IMR-90 (cell line): ENCODE measurements at regions not wholly inside any gene's neighbourhood (a gene's known extent, or its start where the extent isn't known, plus 50 kb on each side); places are given as distances from the start of the nearest gene placed in this dataset.

Experiments used
- ATAC-seq: fragments of 200-7000 bp; cut with Tn5 transposase; 2 replicates; pipeline ENCODE4 v1.9.1; 2020; ENCODE audit warnings: low read depth, mild to moderate bottlenecking, moderate library complexity
- BruUV-seq: library from RNA; stranded (reverse); fragments of 400-500 nt; replicated peaks from 2 replicates; lab custom pipeline; 2021; lab: Mats Ljungman, UMichigan
- CTCF ChIA-PET: fragments of 300-600 bp; formaldehyde crosslinking; extraction: SDS; loops from one replicate; lab custom pipeline; 2021; ENCODE audit warnings: antibody characterized with exemption; lab: Yijun Ruan, JAX
- POLR2A ChIA-PET: fragments of 300-600 bp; sonication (Branson Sonifier 250); formaldehyde crosslinking; loops from one replicate; lab custom pipeline; 2022; ENCODE audit warnings: antibody characterized with exemption; ENCODE audit not compliant: unreplicated experiment; lab: Charles Lee
- DNase-seq: peaks from one replicate; pipeline ENCODE4 v3.0.0; 2013
- H2AFZ ChIP-seq: replicated peaks from 2 replicates; pipeline ENCODE3; 2013; ENCODE audit warnings: low read length, mild to moderate bottlenecking; ENCODE audit not compliant: poor library complexity
- H2AK5ac ChIP-seq: 2 replicates; pipeline ENCODE4 v1.6.1; 2013; ENCODE audit warnings: low read depth, low read length, inconsistent platforms
- H2AK9ac ChIP-seq: replicated peaks from 2 replicates; pipeline ENCODE3; 2013; ENCODE audit warnings: mild to moderate bottlenecking, low read depth, low read length, moderate library complexity; ENCODE audit not compliant: poor library complexity
- H2BK120ac ChIP-seq: 2 replicates; pipeline ENCODE4 v1.6.1; 2013; ENCODE audit warnings: low read depth, low read length, inconsistent platforms
- H2BK15ac ChIP-seq: 3 replicates; pipeline ENCODE4 v1.6.1; 2013; ENCODE audit warnings: low read depth, low read length, inconsistent platforms
- H2BK20ac ChIP-seq: 2 replicates; pipeline ENCODE4 v1.6.1; 2013; ENCODE audit warnings: low read depth, mild to moderate bottlenecking, inconsistent platforms, low read length, moderate library complexity
- H2BK5ac ChIP-seq: 2 replicates; pipeline ENCODE4 v1.6.1; 2013; ENCODE audit warnings: mild to moderate bottlenecking, low read depth, low read length, inconsistent platforms; ENCODE audit not compliant: poor library complexity, severe bottlenecking
- H3K14ac ChIP-seq: replicated peaks from 2 replicates; pipeline ENCODE4 v1.6.1; 2013; ENCODE audit warnings: low read depth, low read length, inconsistent platforms
- H3K18ac ChIP-seq: 2 replicates; pipeline ENCODE4 v1.6.1; 2013; ENCODE audit warnings: low read depth, low read length, control low read depth
- H3K23ac ChIP-seq: 2 replicates; pipeline ENCODE4 v1.6.1; 2013; ENCODE audit warnings: low read depth, low read length, inconsistent platforms
- H3K27ac ChIP-seq: 2 replicates; pipeline ENCODE4 v1.5.1; 2013; ENCODE audit warnings: mild to moderate bottlenecking, control low read depth, low read length; ENCODE audit not compliant: insufficient read depth
- H3K27me3 ChIP-seq: 2 replicates; pipeline ENCODE4 v1.6.1; 2013; ENCODE audit warnings: low read length; ENCODE audit not compliant: control insufficient read depth, insufficient read depth
- H3K36me3 ChIP-seq: 2 replicates; pipeline ENCODE4 v1.6.1; 2013; ENCODE audit warnings: low read length, mixed read lengths; ENCODE audit not compliant: control insufficient read depth, insufficient read depth
- H3K4ac ChIP-seq: 2 replicates; pipeline ENCODE4 v1.6.1; 2013; ENCODE audit warnings: low read depth, low read length, inconsistent platforms
- H3K4me1 ChIP-seq: 2 replicates; pipeline ENCODE4 v1.6.1; 2013; ENCODE audit warnings: low read length, mixed read lengths; ENCODE audit not compliant: control insufficient read depth, insufficient read depth
- H3K4me2 ChIP-seq: 2 replicates; pipeline ENCODE4 v1.6.1; 2013; ENCODE audit warnings: low read depth, mild to moderate bottlenecking, control low read depth, low read length, moderate library complexity
- H3K4me3 ChIP-seq: 2 replicates; pipeline ENCODE4 v1.5.1; 2013; ENCODE audit warnings: low read depth, mild to moderate bottlenecking, control low read depth, low read length, moderate library complexity; ENCODE audit not compliant: insufficient read depth
- H3K56ac ChIP-seq: 2 replicates; pipeline ENCODE4 v1.6.1; 2013; ENCODE audit warnings: low read length, inconsistent platforms; ENCODE audit not compliant: insufficient read depth; ENCODE audit errors: extremely low read depth
- H3K79me1 ChIP-seq, 2 experiments: 2 replicates each; pipeline ENCODE4 v1.6.1; 2013; ENCODE audit warnings: low read length in 2 of 2, inconsistent platforms in 1 of 2, low read depth in 1 of 2
- H3K9ac ChIP-seq: 2 replicates; pipeline ENCODE4 v1.6.1; 2013; ENCODE audit warnings: low read depth, low read length, control low read depth
- H3K9me1 ChIP-seq: 2 replicates; pipeline ENCODE4 v1.6.1; 2013; ENCODE audit warnings: low read length, inconsistent platforms; ENCODE audit not compliant: insufficient read depth
- H3K9me3 ChIP-seq: 2 replicates; pipeline ENCODE4 v1.6.1; 2013; ENCODE audit warnings: low read length; ENCODE audit not compliant: control insufficient read depth, insufficient read depth
- H4K20me1 ChIP-seq: 2 replicates; pipeline ENCODE4 v1.6.1; 2013; ENCODE audit warnings: low read length, inconsistent platforms; ENCODE audit not compliant: insufficient read depth
- H4K5ac ChIP-seq: 2 replicates; pipeline ENCODE4 v1.6.1; 2013; ENCODE audit warnings: mild to moderate bottlenecking, low read depth, low read length, control low read depth
- H4K8ac ChIP-seq, 2 experiments: 2 replicates each; pipeline ENCODE4 v1.6.1; 2013; ENCODE audit warnings: low read depth in 2 of 2, low read length in 2 of 2, control low read depth in 1 of 2, inconsistent platforms in 1 of 2
- H4K91ac ChIP-seq: 2 replicates; pipeline ENCODE4 v1.6.1; 2013; ENCODE audit warnings: low read depth, low read length, inconsistent platforms; ENCODE audit not compliant: insufficient read depth
- BHLHE40 ChIP-seq: fragments of 150-350 bp; IDR thresholded peaks from 2 replicates; pipeline ENCODE4 v1.6.1; 2016; ENCODE audit warnings: mild to moderate bottlenecking, low read depth, low read length
- CEBPB ChIP-seq: IDR thresholded peaks from 2 replicates; pipeline ENCODE4 v1.6.1; 2012; ENCODE audit warnings: low read depth, low read length, improper control_type of control experiment
- CHD1 ChIP-seq: IDR thresholded peaks from 2 replicates; pipeline ENCODE4 v1.6.1; 2012; ENCODE audit warnings: low read depth, low read length, improper control_type of control experiment
- FOS ChIP-seq: fragments of 150-350 bp; IDR thresholded peaks from 2 replicates; pipeline ENCODE4 v1.6.1; 2016; ENCODE audit warnings: low read depth, low read length
- MAFK ChIP-seq: IDR thresholded peaks from 2 replicates; pipeline ENCODE4 v1.6.1; 2012; ENCODE audit warnings: low read depth, low read length, improper control_type of control experiment
- MAZ ChIP-seq: IDR thresholded peaks from 2 replicates; pipeline ENCODE4 v1.6.1; 2012; ENCODE audit warnings: low read depth, mild to moderate bottlenecking, low read length, improper control_type of control experiment, moderate library complexity, borderline replicate concordance
- MXI1 ChIP-seq: IDR thresholded peaks from 2 replicates; pipeline ENCODE4 v1.6.1; 2012; ENCODE audit warnings: low read depth, mild to moderate bottlenecking, low read length, moderate library complexity, borderline replicate concordance
- NFE2L2 ChIP-seq: fragments of 150-350 bp; IDR thresholded peaks from 2 replicates; pipeline ENCODE4 v1.6.1; 2016; ENCODE audit warnings: low read depth, mild to moderate bottlenecking, low read length
- POLR2A ChIP-seq: IDR thresholded peaks from 2 replicates; pipeline ENCODE4 v1.6.1; 2012; ENCODE audit warnings: mild to moderate bottlenecking, low read depth, low read length
- RAD21 ChIP-seq: IDR thresholded peaks from 2 replicates; pipeline ENCODE4 v1.6.1; 2012; ENCODE audit warnings: low read length, improper control_type of control experiment
- RCOR1 ChIP-seq: IDR thresholded peaks from 2 replicates; pipeline ENCODE4 v1.6.1; 2012; ENCODE audit warnings: mild to moderate bottlenecking, low read length, improper control_type of control experiment; ENCODE audit not compliant: insufficient replicate concordance
- RFX5 ChIP-seq: IDR thresholded peaks from 2 replicates; pipeline ENCODE4 v1.8.0; 2012; ENCODE audit warnings: low read depth, mild to moderate bottlenecking, low read length, moderate library complexity
- SMC3 ChIP-seq: fragments of 150-350 bp; IDR thresholded peaks from 2 replicates; pipeline ENCODE4 v1.6.1; 2016; ENCODE audit warnings: low read depth, mild to moderate bottlenecking, antibody characterized with exemption, low read length, moderate library complexity
- USF2 ChIP-seq: fragments of 150-350 bp; IDR thresholded peaks from 2 replicates; pipeline ENCODE4 v1.6.1; 2017; ENCODE audit warnings: mild to moderate bottlenecking, antibody characterized with exemption, low read length, low read depth
- WGBS, 2 experiments: methylation state at CpG; one replicate each; pipeline versions ENCODE4 v1.1.5 to v1.1.7; 2013; ENCODE audit warnings: missing lambda C conversion rate in 2 of 2; ENCODE audit not compliant: insufficient read length in 1 of 2; ENCODE audit errors: extremely low coverage in 2 of 2; 5-methylcytosine and 5-hydroxymethylcytosine counted together
- dilution Hi-C: fragments of 300-500 bp; cut with HindIII; formaldehyde crosslinking; loops from one replicate; pipeline ENCODE4 v1.14.3; 2018; ENCODE audit warnings: low sequenced_read_pairs; ENCODE audit not compliant: unreplicated experiment
- in situ Hi-C: fragments of 300-500 bp; cut with MboI; formaldehyde crosslinking; loops from 3 replicates; pipeline ENCODE4 v1.14.3; 2019; ENCODE audit warnings: low sequenced_read_pairs, inconsistent platforms, mixed read lengths
- intact Hi-C: fragments of 100-400 bp; cut with micrococcal nuclease; formaldehyde crosslinking; loops from 2 replicates; pipeline ENCODE4 v1.10.0; 2022
- TF ChIP-seq, protein P1 (sequence below): conservative IDR thresholded peaks from 2 replicates; pipeline ENCODE4 v1.5.1; 2012; ENCODE audit warnings: mild to moderate bottlenecking, low read depth, low read length, improper control_type of control experiment

- H2AFZ ChIP-seq = no peak overlapping the region
- no peaks in the 10 kb centered on the region for H3K9me1 ChIP-seq
- TF ChIP-seq MXI1 = no peak
- TF ChIP-seq, protein P1, sequence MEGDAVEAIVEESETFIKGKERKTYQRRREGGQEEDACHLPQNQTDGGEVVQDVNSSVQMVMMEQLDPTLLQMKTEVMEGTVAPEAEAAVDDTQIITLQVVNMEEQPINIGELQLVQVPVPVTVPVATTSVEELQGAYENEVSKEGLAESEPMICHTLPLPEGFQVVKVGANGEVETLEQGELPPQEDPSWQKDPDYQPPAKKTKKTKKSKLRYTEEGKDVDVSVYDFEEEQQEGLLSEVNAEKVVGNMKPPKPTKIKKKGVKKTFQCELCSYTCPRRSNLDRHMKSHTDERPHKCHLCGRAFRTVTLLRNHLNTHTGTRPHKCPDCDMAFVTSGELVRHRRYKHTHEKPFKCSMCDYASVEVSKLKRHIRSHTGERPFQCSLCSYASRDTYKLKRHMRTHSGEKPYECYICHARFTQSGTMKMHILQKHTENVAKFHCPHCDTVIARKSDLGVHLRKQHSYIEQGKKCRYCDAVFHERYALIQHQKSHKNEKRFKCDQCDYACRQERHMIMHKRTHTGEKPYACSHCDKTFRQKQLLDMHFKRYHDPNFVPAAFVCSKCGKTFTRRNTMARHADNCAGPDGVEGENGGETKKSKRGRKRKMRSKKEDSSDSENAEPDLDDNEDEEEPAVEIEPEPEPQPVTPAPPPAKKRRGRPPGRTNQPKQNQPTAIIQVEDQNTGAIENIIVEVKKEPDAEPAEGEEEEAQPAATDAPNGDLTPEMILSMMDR = no peak
- no peak for TF ChIP-seq RAD21
- no peak for TF ChIP-seq USF2
- no peak for TF ChIP-seq MAFK
- no peak for TF ChIP-seq RFX5
- TF ChIP-seq RCOR1 = no peak
- TF ChIP-seq NFE2L2 = no peak
- TF ChIP-seq FOS = no peak
- TF ChIP-seq POLR2A = no peak
- no peak for TF ChIP-seq CEBPB
- TF ChIP-seq CHD1 = no peak
- TF ChIP-seq BHLHE40 = no peak
- TF ChIP-seq MAZ = no peak
- TF ChIP-seq SMC3 = no peak
Measured at GRCh38 chr11:70581991-70582885, 183.9 kb downstream of the CTTN start.

More at GRCh38 chr11:70581991-70582885, 183.9 kb downstream of the CTTN start:
- no peak overlapping the region for H2AK5ac ChIP-seq
- no peak overlapping the region for H3K14ac ChIP-seq
- H4K8ac ChIP-seq = no peak overlapping the region
- no peak overlapping the region for H3K9ac ChIP-seq
- no peak overlapping the region for H2BK5ac ChIP-seq
- no peak overlapping the region for H2AK9ac ChIP-seq
- H4K20me1 ChIP-seq = no peaks in the 10 kb centered on the region; the same call in 1 of the 2 replicates
- no peak overlapping the region for H3K4me3 ChIP-seq
- ChIA-PET CTCF (no interaction called here), POLR2A (no interaction called here)
- BruUV-seq = no TSS peak
- H2BK120ac ChIP-seq = no peak overlapping the region
- H2BK15ac ChIP-seq = no peak overlapping the region
- no peak overlapping the region for H2BK20ac ChIP-seq
- H3K27me3 ChIP-seq = no peaks in the 10 kb centered on the region; the same call in 1 of the 2 replicates
- no peak overlapping the region for H3K56ac ChIP-seq
- H4K5ac ChIP-seq = no peak overlapping the region
- no peaks in the 10 kb centered on the region; the same call in 1 of the 2 replicates for H3K9me3 ChIP-seq
- in situ Hi-C loops = no loop called here
- DNase-seq (no peak), ATAC-seq (no peak)
- H3K79me1 ChIP-seq = no peaks in the 10 kb centered on the region
- intact Hi-C loops = loop anchor here (10.0 kb wide), 1 partner anchor 57 kb away; no protein-coding TSS in a partner anchor
- H3K4me2 ChIP-seq = no peak overlapping the region
- H3K18ac ChIP-seq = no peak overlapping the region
- no peak overlapping the region for H3K4ac ChIP-seq
- dilution Hi-C loops = no loop called here
- H3K4me1 ChIP-seq = no peaks in the 10 kb centered on the region
- H3K27ac ChIP-seq = no peak overlapping the region
- no peak overlapping the region for H4K91ac ChIP-seq
- 71% methylated on average over 10 of the region's 25 CpGs; no CpG with 5 or more reads in 1 of the 2 experiments for WGBS, 2 experiments
- H3K23ac ChIP-seq = no peak overlapping the region
- H3K36me3 ChIP-seq = no peaks in the 10 kb centered on the region
